Amniotic stem cell (primary cell): ENCODE measurements at regions not wholly inside any gene's neighbourhood (a gene's known extent, or its start where the extent isn't known, plus 50 kb on each side); places are given as distances from the start of the nearest gene placed in this dataset.
"Not testable (repeated sequence)": the region's sequence is repeated elsewhere in the genome, so short reads cannot be mapped to it uniquely, and the experiment has no call there.

Source experiments
- DNase-seq: peaks from one replicate; lab custom pipeline; 2025; lab: John Stamatoyannopoulos, UW

DNA sequence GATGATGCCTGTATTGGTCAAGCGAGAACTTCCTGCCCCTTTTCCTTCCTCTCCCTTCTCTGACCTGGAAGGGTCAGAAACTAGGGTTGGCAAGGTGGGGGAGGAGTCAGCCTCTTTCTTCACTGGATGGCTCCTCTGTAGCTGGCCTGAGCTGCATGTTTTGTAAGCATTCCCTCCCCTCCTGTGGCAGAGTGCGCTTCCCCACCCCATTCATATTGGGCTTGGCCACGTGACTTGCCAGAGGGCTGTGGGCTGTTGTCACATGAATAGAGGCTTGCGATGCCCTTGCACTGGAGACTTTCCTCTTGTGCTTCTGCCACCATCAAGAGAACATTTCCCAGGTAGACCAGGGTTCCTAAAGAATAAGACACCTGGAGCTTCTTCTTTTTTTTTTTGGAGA, 111.3 kb upstream of the PODXL start:
- DNase-seq = no peak

DNA sequence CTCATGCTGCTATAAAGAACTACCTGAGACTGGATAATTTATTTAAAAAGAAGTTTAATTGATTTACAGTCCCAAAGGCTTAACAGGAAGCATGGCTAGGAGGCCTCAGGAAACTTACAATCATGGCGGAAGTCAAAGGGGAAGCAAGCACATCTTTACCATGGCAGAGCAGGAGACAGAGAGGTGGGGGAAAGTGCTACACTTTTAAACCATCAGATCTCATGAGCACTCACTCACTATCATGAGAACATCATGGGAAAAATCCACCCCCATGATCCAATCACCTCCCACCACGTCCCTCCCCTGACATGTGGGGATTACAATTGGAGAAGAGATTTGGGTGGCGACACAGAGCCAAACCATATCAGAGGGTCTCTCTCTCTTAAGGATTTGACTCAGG, 108.6 kb upstream of the PODXL start:
- no peak for DNase-seq

DNA sequence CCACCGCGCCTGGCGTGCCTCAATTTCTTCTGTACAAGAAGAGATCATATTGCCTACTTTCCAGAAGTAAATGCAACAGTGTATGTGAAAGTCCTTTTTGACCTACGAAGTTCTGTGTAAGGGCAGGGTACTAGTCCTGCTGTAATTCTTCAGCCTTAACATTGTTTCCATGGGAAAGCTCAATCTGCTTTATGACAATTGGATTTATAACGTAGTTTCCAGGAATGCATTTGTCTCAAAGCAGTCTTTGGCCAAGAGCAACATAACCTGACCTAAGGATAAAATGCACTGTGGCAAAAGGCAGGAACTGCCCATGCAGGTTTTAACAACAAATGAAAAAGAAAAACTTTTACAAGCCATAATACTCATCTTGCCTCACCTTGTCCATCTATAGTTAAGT, 108.1 kb upstream of the PODXL start:
- no peak for DNase-seq

DNA sequence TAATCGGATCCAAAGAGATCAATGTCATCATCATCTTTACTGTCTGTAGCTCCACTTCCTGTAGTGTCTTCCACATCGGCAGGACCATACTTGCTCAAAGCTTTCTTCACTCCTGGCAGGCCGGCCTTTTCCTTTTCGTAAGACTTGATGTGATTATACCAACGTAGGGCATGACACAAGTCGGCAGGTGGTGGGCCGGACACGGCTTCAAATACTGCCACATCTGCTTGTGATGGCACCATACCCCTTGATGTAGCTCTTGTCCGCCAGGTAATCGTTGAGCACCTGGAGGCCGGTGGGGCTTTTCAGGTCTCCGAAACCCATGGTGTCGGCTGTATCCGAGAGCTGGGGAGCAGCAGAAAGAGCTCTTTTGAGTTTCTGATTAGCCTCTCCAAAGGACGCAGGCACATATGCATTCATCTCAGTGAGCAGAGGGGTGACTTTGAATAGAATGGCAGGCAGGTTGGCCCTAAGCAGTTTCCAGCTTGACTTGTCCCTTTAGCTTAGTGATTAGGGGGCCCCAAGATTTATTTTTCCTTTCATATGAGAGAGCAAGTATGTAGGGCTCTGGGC, 106.0 kb upstream of the PODXL start:
- DNase-seq = not testable (repeated sequence)

DNA sequence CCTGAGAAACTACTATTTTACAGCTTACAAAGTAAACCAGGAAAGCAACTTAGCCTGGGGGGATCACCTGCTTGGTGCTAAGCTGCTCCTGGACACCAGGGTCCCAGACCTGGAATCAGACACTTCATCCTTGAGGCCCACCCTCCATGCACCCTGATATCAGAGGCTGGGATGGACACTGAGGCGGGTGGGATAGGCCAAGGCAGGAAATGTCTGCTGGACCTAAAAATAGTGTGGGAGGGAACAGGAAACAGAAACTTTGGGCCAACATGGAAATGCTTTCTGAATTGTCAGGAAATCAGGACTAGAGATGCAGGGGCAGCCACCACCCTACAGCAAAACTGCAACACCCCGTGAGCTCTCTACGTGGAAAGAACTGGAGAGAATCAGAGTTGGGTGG, 101.5 kb upstream of the PODXL start:
- DNase-seq = no peak

- no peak for DNase-seq
Measured at GRCh38 chr7:131656980-131657723, 100.7 kb upstream of the PODXL start.

- no peak for DNase-seq
Measured at GRCh38 chr7:131655866-131656265, 99.4 kb upstream of the PODXL start.

DNA sequence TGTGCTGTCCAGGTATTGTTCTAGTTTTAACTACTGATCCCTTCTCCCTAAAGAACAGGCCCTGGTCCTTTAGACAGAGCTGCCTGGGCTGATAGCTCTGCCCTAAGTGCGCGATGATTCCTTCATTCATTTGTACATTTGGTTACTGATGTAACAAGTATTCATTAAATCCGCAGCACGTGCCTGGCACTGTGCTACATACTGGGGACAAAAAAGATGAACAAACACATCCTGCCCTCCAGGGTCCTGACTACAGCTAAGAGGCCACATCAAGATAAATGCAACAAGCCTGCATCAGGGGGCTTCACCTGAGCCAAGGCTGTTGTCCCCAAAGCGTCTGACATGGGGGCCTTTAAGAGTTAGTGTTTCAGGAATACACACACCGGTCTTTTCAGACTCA, 99.0 kb upstream of the PODXL start:
- DNase-seq = no peak

- no peak for DNase-seq
Measured at GRCh38 chr7:131654668-131655326, 98.4 kb upstream of the PODXL start.

GRCh38 chr7:131654249-131654558, 97.8 kb upstream of the PODXL start:
- no peak for DNase-seq

DNA sequence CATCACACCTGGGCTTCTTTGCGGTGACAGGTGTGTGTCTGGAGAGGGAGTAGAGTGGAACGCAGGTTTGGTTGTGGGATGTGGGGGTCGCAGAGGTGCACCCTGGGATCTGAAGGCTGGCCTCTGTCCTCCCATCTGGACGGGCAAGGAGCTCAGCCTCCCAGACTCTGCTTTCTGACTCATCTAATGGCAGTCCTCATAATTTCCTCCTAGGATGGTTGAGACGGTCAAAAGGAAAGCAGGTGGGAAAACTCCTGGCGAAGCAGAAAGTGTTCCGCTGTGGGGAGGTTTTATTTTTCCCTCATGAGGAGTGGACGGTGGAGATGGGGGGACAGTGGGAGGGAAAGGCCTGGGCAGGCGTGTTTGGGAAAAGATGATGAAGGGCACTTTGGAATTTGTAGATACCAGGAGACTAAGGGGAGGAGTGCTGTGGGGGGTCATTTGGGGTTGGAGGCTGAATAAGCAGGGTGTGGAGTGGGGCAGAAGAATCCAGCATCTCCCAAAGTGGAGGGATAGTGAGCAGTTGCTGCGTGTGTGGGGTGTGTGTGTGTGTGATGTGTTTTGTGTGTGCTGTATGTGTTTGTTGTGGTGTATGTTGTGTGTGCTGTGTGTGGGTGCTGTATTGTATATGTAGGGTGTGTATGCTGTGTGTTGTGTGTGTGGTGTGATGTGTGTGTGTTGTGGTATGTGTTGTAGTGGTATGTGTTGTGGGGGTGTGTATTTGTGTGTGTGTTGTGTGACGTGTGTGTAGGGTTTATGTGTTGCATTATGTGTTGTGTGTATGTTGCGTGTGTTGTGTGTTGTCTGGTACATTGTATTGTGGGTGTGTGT, 97.2 kb upstream of the PODXL start:
- no peak for DNase-seq

GRCh38 chr7:131652934-131653333, 96.5 kb upstream of the PODXL start:
- DNase-seq = no peak

DNA sequence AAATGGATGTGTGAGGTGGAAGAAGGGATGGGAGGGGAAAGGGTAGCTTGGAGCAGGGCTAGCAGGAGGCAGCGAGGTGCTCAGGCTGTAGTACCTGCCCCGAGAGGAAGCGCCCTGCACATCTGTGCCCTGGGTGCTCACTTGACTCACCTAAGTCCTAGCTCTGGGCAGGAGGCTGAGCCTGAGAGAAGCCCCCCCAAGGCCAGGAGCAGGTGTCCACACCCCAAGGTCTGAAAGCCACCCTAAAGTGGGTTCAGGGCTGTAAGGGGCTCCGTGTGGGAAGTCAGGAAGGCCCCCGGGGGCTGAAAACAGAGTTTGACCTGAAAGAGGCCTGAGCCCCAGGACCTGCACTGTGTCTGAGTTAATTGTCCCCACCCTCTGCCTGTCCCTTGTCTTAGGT, 95.8 kb upstream of the PODXL start:
- no peak for DNase-seq

DNA sequence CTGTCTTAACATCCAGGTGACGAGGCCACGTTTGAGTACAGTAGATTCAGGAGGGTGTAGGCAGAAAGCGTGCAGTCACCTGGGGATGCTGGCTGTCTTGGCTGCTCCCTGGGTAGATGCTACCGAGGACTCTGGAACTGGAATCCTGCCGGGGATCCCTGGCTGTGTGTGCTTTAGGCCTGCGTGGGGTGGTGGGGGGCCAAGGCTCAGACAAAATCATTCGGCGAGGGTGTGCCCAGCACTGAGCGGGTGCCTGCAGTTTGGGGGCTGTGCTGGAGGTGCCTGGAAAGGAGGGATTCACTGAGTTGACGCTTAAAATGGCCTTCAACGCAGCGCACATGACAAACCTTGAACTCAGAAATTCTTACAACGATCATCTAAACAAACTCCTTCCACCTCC, 93.5 kb upstream of the PODXL start:
- no peak for DNase-seq

DNA sequence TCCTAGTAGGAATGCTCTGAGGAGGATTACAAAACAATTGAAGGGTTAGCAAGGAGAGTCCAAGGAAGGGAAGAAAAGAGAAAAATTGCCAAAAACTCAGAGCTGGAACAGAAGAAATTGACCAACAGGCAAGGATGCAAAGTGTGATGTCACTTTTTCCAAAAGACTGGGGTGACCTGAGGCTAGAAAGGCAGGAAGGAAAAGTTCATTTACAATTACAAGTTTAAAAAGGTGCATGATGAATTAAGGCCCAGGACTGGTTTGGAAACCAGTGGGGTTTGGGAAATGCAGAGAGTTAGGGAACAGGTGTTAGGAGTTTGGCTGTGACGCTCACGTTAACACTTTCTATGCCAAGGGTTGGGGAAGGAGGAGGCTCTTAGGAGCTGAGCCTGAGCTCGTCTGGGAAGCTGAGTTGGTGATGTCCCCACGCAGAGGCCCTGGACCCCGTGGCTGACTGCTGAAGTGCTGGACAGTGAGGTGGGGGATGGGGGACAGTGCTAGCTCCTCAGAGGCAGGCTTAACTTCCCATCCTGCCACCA, 92.6 kb upstream of the PODXL start:
- DNase-seq = no peak

DNA sequence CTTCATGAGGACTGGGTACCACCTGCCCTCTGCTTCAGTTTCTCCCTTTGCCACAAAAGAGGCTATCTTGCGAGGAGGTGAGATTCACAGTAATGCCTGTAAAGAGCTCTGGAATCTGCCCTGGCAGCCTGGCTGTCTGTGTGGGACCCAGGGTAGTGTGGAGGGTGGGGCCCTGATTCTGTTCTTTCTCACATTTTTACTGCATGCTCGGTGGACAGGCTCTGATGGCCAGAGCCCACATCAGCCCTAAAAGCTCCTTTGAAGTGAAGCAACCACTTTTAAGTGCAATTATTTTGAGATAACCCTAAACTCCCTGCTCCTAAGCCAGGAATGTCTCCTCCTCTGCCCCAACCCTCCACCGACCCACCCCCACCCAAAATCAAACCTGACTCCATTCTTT, 92.1 kb upstream of the PODXL start:
- DNase-seq = no peak

GRCh38 chr7:131646203-131646602, 89.8 kb upstream of the PODXL start:
- no peak for DNase-seq

DNA sequence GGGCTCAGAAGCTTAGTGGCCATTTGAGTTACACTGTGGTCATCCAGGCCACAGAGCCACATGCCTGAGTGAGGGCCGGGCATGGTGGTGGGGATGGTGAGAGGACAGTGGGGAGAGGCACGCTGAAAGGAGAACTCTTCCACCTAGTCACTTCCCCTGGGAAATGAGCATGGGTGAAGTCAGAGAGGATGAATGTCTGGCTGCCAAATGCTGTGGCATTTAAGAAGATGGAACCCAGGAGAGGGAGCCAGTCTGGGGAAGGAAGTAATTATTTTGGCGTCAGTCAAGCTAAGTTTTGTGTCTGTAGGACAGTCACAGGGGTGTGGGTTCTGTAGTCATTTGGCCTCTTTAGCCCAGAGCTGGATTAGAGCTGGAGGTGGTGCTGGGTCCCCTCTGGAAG, 86.0 kb upstream of the PODXL start:
- no peak for DNase-seq

GRCh38 chr7:131640686-131641085, 84.3 kb upstream of the PODXL start:
- DNase-seq = no peak

DNA sequence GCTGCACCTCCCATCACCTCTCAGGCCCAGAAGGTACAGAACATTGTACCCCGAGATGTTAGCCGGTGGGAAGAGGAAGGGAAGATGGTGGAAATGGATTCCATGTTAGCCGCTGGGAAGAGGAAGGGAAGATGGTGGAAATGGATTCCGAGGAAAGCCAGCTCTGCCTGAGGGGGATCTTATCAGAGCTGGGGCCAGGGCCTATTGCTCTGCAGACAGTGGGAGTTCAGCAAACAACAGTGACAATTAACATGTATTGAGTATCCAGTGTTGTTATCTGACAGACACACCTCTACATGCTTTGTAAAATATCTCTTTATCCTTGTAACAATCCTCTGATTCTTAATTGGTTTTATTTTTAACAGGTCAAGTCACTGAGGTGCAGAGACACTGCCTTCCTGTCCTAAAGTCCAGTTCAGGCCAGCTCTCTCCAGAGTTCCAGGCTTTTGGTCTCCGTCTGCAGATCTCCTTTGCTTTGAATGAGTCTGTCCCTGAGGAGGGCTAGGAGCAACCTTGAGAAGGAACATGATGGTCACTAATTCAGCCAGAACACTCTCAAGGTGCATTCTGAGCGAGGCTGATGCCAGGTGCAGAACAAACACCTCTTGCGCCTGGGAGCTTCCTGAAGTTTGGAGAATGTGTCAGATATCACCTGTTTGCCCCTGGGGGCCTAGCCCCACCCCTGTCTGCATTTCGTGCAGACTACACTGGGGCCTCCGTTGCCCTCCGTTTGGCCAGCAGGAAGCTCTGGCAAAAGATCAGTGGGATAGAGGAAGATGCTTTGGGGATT, 82.4 kb upstream of the PODXL start:
- DNase-seq = no peak

GRCh38 chr7:131637859-131638258, 81.4 kb upstream of the PODXL start:
- DNase-seq = no peak

DNA sequence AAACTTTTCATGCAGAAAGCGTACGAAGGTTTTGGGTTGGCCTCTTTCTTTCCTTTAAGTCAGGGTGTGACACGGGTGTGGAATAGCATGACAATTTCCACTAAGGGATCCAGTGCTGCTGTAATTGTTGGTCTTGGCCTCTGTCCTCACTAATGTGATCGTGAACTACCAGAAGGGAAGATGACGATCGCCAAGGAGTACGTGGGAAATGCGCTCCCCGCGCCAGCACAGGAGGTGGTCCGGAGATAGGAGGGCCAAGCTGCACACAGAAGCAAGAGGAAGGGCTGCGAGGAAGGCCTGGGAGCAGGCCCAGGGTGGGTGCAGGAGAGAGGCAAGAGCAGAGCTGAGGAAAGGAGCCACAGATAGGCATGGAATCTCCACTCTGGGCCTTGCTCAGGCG, 79.7 kb upstream of the PODXL start:
- no peak for DNase-seq
